ENCODE measurements at regions not wholly inside any gene's neighbourhood (a gene's known extent, or its start where the extent isn't known, plus 50 kb on each side); places are given as distances from the start of the nearest gene placed in this dataset.

GRCh38 chr20:22008456-22008855 lies 303.0 kb downstream of the PAX1 start:
- Histone ChIP-seq H3K27ac (no peak overlapping the region), H3K4me1 (no peaks in the 10 kb centered on the region), H3K27me3 (no peaks in the 10 kb centered on the region), H3K4me3 (no peak overlapping the region), H3K9me3 (peaks cover 0 to 18% (median 0%) of the 10 kb centered on the region in 3 donors), H3K36me3 (no peaks in the 10 kb centered on the region)
- ATAC-seq, result no peak
- TF ChIP-seq POLR2A (IDR thresholded peaks at IDR 0.05) (no peak), POLR2AphosphoS5 (IDR thresholded peaks at IDR 0.05) (no peak), CTCF (IDR thresholded peaks at IDR 0.05) (no peak), EP300 (IDR thresholded peaks at IDR 0.05) (no peak)
- 53 to 69% methylated on average over 2 of the region's 3 CpGs for WGBS, 2 donors (ENCODE audit: low coverage in 1 of 2)

GRCh38 chr20:22006306-22006705 lies 300.8 kb downstream of the PAX1 start:
- Histone ChIP-seq H3K9me3 (peaks cover 0 to 16% (median 0%) of the 10 kb centered on the region in 3 donors), H3K4me3 (no peak overlapping the region), H3K27me3 (no peaks in the 10 kb centered on the region), H3K4me1 (no peaks in the 10 kb centered on the region), H3K36me3 (no peaks in the 10 kb centered on the region), H3K27ac (no peak overlapping the region)
- TF ChIP-seq CTCF (IDR thresholded peaks at IDR 0.05) (no peak), POLR2AphosphoS5 (IDR thresholded peaks at IDR 0.05) (no peak), EP300 (IDR thresholded peaks at IDR 0.05) (no peak), POLR2A (IDR thresholded peaks at IDR 0.05) (no peak)
- ATAC-seq, result no peak

- H3K4me1 ChIP-seq, result no peaks in the 10 kb centered on the region
- no peak for ATAC-seq
- WGBS, 2 donors (ENCODE audit: low coverage in 1 of 2), result 44 to 76% methylated on average over 2 of the region's 2 CpGs
- H3K27ac ChIP-seq, result no peak overlapping the region
- no peaks in the 10 kb centered on the region for H3K27me3 ChIP-seq
- TF ChIP-seq CTCF (IDR thresholded peaks at IDR 0.05), result no peak
- H3K9me3 ChIP-seq, result peaks cover 0 to 12% (median 0%) of the 10 kb centered on the region in 3 donors
- H3K4me3 ChIP-seq, result no peak overlapping the region
- no peaks in the 10 kb centered on the region for H3K36me3 ChIP-seq
Measured at GRCh38 chr20:22005535-22005934, 300.1 kb downstream of the PAX1 start.

- Histone ChIP-seq H3K4me1 (no peaks in the 10 kb centered on the region), H3K36me3 (no peaks in the 10 kb centered on the region), H3K27ac (no peak overlapping the region), H3K4me3 (no peak overlapping the region), H3K9me3 (peaks cover 0 to 12% (median 0%) of the 10 kb centered on the region in 3 donors), H3K27me3 (no peaks in the 10 kb centered on the region)
- 71 to 78% methylated on average over 2 of the region's 2 CpGs for WGBS, 2 donors (ENCODE audit: low coverage in 1 of 2)
- no peak for ATAC-seq
- TF ChIP-seq POLR2A (IDR thresholded peaks at IDR 0.05) (no peak), CTCF (IDR thresholded peaks at IDR 0.05) (no peak), EP300 (IDR thresholded peaks at IDR 0.05) (no peak), POLR2AphosphoS5 (IDR thresholded peaks at IDR 0.05) (no peak)
Measured at GRCh38 chr20:22004946-22005345, 299.5 kb downstream of the PAX1 start.

- H3K4me1 ChIP-seq, result no peaks in the 10 kb centered on the region
- H3K9me3 ChIP-seq, result peaks cover 0 to under 1% (median 0%) of the 10 kb centered on the region in 3 donors
- no peak overlapping the region for H3K4me3 ChIP-seq
- H3K27me3 ChIP-seq, result no peaks in the 10 kb centered on the region
- H3K27ac ChIP-seq, result no peak overlapping the region
- TF ChIP-seq CTCF (IDR thresholded peaks at IDR 0.05), result no peak
- TF ChIP-seq EP300 (IDR thresholded peaks at IDR 0.05), result no peak
- no peak for TF ChIP-seq POLR2A (IDR thresholded peaks at IDR 0.05)
- TF ChIP-seq POLR2AphosphoS5 (IDR thresholded peaks at IDR 0.05), result no peak
- H3K36me3 ChIP-seq, result no peaks in the 10 kb centered on the region
- ATAC-seq, result no peak
Measured at GRCh38 chr20:22003680-22004079, 298.2 kb downstream of the PAX1 start.
